ENCODE measurements at regions not wholly inside any gene's neighbourhood (a gene's known extent, or its start where the extent isn't known, plus 50 kb on each side); places are given as distances from the start of the nearest gene placed in this dataset.

DNA sequence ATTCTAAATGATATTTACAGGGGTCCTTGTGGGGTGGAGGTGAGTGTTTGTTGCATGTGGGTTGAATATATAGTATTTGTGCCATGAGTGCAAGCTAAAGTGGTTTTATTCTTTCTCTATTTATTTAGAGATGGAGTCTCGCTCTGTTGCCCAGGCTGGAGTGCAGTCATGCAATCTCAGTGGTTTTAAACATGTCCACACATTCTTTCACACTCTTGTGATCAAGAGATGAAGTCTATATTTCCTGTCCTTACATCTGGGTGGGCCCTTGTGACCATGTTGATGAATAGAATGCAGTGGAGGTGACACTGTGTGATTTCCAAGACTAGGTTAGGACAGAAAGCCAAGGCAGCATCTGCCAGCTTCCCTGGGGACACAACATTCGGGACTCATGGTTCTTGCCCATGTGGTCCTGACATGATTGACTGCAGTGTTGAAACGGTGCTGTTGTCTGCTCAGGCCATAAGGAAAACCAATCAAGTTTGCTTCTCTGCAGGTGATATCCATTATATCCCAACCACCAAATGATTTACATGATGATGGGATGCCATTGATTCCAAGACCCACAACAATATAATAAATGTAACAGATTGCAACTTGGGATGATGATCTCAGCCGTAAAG lies 172.6 kb downstream of the SUDS3 start:
- H3K36me3 ChIP-seq (ENCODE audit: control insufficient read depth, insufficient read depth, low read length) = no peaks in the 10 kb centered on the region
- H3K27me3 ChIP-seq (ENCODE audit: control insufficient read depth, insufficient read depth, low read length) = no peaks in the 10 kb centered on the region
- Mint-ChIP-seq H3K4me3 (no peak overlapping the region), H3K27ac (no peak overlapping the region), H3K36me3 (no peaks in the 10 kb centered on the region), H3K4me1 (no peaks in the 10 kb centered on the region), H3K27me3 (ENCODE audit: low read depth in 2 of 2) (no peaks in the 10 kb centered on the region), H3K9me3 (peaks cover 0 to 3% of the 10 kb centered on the region in 2 donors)
- intact Hi-C loops (cut with micrococcal nuclease) = no loop called here
- H3K4me3 ChIP-seq (ENCODE audit: low read length) = no peak overlapping the region
- no peaks in the 10 kb centered on the region for H3K9me3 ChIP-seq (ENCODE audit: control insufficient read depth, insufficient read depth, low read length)
- WGBS (ENCODE audit: insufficient coverage) = 67% methylated on average over 3 of the region's 4 CpGs
- ATAC-seq (no peak), DNase-seq (no peak)
- TF ChIP-seq, protein P1, sequence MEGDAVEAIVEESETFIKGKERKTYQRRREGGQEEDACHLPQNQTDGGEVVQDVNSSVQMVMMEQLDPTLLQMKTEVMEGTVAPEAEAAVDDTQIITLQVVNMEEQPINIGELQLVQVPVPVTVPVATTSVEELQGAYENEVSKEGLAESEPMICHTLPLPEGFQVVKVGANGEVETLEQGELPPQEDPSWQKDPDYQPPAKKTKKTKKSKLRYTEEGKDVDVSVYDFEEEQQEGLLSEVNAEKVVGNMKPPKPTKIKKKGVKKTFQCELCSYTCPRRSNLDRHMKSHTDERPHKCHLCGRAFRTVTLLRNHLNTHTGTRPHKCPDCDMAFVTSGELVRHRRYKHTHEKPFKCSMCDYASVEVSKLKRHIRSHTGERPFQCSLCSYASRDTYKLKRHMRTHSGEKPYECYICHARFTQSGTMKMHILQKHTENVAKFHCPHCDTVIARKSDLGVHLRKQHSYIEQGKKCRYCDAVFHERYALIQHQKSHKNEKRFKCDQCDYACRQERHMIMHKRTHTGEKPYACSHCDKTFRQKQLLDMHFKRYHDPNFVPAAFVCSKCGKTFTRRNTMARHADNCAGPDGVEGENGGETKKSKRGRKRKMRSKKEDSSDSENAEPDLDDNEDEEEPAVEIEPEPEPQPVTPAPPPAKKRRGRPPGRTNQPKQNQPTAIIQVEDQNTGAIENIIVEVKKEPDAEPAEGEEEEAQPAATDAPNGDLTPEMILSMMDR (IDR thresholded peaks at IDR 0.05) = no peak
- H3K4me1 ChIP-seq (ENCODE audit: control insufficient read depth, insufficient read depth, low read length) = no peaks in the 10 kb centered on the region
- H3K27ac ChIP-seq (ENCODE audit: low read length) = no peak overlapping the region

GRCh38 chr12:118549510-118549980 lies 173.2 kb downstream of the SUDS3 start:
- Mint-ChIP-seq H3K4me1 (no peaks in the 10 kb centered on the region), H3K27ac (no peak overlapping the region), H3K4me3 (no peak overlapping the region), H3K27me3 (ENCODE audit: low read depth in 2 of 2) (no peaks in the 10 kb centered on the region), H3K9me3 (peaks cover 0 to 3% of the 10 kb centered on the region in 2 donors), H3K36me3 (no peaks in the 10 kb centered on the region)
- DNase-seq (no peak), ATAC-seq (no peak)
- Histone ChIP-seq H3K9me3 (ENCODE audit: control insufficient read depth, insufficient read depth, low read length) (no peaks in the 10 kb centered on the region), H3K4me1 (ENCODE audit: control insufficient read depth, insufficient read depth, low read length) (no peaks in the 10 kb centered on the region), H3K27me3 (ENCODE audit: control insufficient read depth, insufficient read depth, low read length) (no peaks in the 10 kb centered on the region), H3K27ac (ENCODE audit: low read length) (no peak overlapping the region), H3K36me3 (ENCODE audit: control insufficient read depth, insufficient read depth, low read length) (no peaks in the 10 kb centered on the region), H3K4me3 (ENCODE audit: low read length) (no peak overlapping the region)
- 78% methylated on average over 8 of the region's 8 CpGs for WGBS (ENCODE audit: insufficient coverage)
- TF ChIP-seq, protein P1 (IDR thresholded peaks at IDR 0.05) = no peak
- intact Hi-C loops (cut with micrococcal nuclease) = no loop called here

DNA sequence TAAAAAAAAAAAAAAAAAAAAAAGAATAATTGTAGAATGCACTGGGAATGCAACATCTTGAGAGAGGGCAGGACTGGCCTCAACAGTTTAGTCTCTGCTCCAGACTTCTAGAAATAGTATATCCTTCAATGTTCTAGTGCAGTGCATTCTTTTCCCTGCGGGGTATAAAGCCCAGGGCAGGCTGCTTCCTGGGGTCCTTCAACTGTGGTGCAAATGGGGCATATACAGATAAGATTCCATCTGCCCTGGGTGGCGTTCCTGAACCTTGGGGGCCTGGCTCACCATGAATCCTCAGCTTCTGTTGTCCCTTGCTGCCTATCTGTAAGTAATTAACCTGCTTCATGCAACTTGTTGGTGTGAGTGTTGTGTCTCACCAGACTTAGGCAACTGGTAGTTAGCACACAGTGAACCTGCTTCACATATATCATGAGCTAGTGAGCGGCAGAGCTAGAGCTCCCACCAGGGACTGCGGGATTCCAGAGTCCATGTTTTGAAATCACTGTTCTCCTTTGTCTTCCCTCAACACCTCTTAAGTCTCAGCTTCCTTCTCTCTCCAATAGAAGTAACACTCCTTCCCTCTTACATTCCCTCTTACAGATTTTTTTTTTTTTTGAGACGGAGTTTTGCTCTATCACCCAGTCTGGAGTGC lies 177.6 kb downstream of the SUDS3 start:
- Mint-ChIP-seq H3K27ac (no peak overlapping the region), H3K9me3 (no peaks in the 10 kb centered on the region), H3K4me3 (no peak overlapping the region), H3K27me3 (ENCODE audit: low read depth in 2 of 2) (peaks cover 0 to under 1% of the 10 kb centered on the region in 2 donors), H3K36me3 (no peaks in the 10 kb centered on the region), H3K4me1 (no peaks in the 10 kb centered on the region)
- no peaks in the 10 kb centered on the region for H3K9me3 ChIP-seq (ENCODE audit: control insufficient read depth, insufficient read depth, low read length)
- H3K4me1 ChIP-seq (ENCODE audit: control insufficient read depth, insufficient read depth, low read length) = no peaks in the 10 kb centered on the region
- no peak overlapping the region for H3K27ac ChIP-seq (ENCODE audit: low read length)
- no peak for DNase-seq
- intact Hi-C loops (cut with micrococcal nuclease) = no loop called here
- TF ChIP-seq, protein P1 (IDR thresholded peaks at IDR 0.05) = no peak
- no peak for ATAC-seq
- 73% methylated on average over 5 of the region's 5 CpGs for WGBS (ENCODE audit: insufficient coverage)
- H3K36me3 ChIP-seq (ENCODE audit: control insufficient read depth, insufficient read depth, low read length) = no peaks in the 10 kb centered on the region
- no peaks in the 10 kb centered on the region for H3K27me3 ChIP-seq (ENCODE audit: control insufficient read depth, insufficient read depth, low read length)
- H3K4me3 ChIP-seq (ENCODE audit: low read length) = no peak overlapping the region

Data from natural killer cell (primary cell).